Astrocyte (in vitro differentiated cells and primary cell): ENCODE measurements at regions not wholly inside any gene's neighbourhood (a gene's known extent, or its start where the extent isn't known, plus 50 kb on each side); places are given as distances from the start of the nearest gene placed in this dataset.

ENCODE experiments used
- CTCF ChIP-seq: IDR thresholded peaks from 2 replicates; pipeline ENCODE4 v1.5.1; 2011; ENCODE audit warnings: low read depth, mild to moderate bottlenecking, inconsistent platforms, low read length, moderate library complexity; ENCODE audit not compliant: insufficient read depth
- EZH2 ChIP-seq: IDR thresholded peaks from 2 replicates; pipeline ENCODE4 v1.6.1; 2012; ENCODE audit warnings: mild to moderate bottlenecking, low read length, inconsistent platforms; ENCODE audit not compliant: insufficient read depth

- TF ChIP-seq EZH2 = no peak
- no peak for TF ChIP-seq CTCF
These were observed 1662.6 kb upstream of the SEL1L start for GRCh38 chr14:83196236-83196635.
